Lower leg skin (tissue), 4 donors: ENCODE measurements at regions not wholly inside any gene's neighbourhood (a gene's known extent, or its start where the extent isn't known, plus 50 kb on each side); places are given as distances from the start of the nearest gene placed in this dataset.

Experiments
- DNase-seq, 2 donors: peaks; one replicate each; pipeline ENCODE4 v3.0.0-alpha.2; 2019; ENCODE audit warnings: low spot score in 2 of 2
- H3K4me3 ChIP-seq: fragments of 200-600 bp; sonication (generic); 2 replicates; pipeline ENCODE4 v1.5.1; 2017; ENCODE audit warnings: mild to moderate bottlenecking, low read depth; ENCODE audit not compliant: poor library complexity, severe bottlenecking
- POLR2A ChIP-seq, 2 donors: fragments of 450-650 bp; IDR thresholded peaks; one replicate each; pipeline ENCODE4 v1.6.1; 2016 to 2017; ENCODE audit warnings: antibody characterized with exemption in 2 of 2, mild to moderate bottlenecking in 1 of 2, moderate library complexity in 1 of 2
- WGBS, 2 donors: methylation state at CpG; one replicate each; pipeline ENCODE4 v1.1.5; 2018; 5-methylcytosine and 5-hydroxymethylcytosine counted together
- intact Hi-C: fragments of 100-400 bp; cut with DNase I; formaldehyde crosslinking; loops from one replicate; pipeline ENCODE4 v1.15.0; 2023; ENCODE audit warnings: low total_unique reads
- TF ChIP-seq, protein P1 (sequence below), 3 donors: fragments of 450-650 bp; IDR thresholded peaks; one replicate each; pipeline ENCODE4 v1.5.1; 2016; ENCODE audit warnings: antibody characterized with exemption in 3 of 3, mild to moderate bottlenecking in 3 of 3, moderate library complexity in 2 of 3

DNA sequence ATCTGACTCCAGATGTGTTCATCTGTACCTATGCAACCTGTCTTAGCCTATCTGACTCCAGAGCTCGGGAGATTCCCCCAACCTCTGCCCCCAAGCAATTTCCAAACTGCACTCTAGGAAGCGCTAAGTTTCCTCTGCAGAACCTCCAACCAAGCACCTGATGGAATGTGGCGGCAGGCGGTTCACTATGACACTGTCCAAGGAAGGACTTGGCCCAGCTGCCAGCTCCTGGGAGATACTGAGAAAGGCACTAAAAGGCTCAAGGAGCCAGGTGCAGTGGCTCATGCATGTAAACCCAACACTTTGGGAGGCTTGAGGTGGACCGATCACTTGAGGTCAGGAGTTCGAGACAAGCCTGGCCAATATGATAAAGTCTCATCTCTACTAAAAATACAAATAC is 244.0 kb downstream of the BCL11B start:
- no peak overlapping the region for H3K4me3 ChIP-seq
- intact Hi-C loops = no loop called here
- TF ChIP-seq POLR2A (IDR thresholded peaks at IDR 0.05) = no peak
- TF ChIP-seq, protein P1, sequence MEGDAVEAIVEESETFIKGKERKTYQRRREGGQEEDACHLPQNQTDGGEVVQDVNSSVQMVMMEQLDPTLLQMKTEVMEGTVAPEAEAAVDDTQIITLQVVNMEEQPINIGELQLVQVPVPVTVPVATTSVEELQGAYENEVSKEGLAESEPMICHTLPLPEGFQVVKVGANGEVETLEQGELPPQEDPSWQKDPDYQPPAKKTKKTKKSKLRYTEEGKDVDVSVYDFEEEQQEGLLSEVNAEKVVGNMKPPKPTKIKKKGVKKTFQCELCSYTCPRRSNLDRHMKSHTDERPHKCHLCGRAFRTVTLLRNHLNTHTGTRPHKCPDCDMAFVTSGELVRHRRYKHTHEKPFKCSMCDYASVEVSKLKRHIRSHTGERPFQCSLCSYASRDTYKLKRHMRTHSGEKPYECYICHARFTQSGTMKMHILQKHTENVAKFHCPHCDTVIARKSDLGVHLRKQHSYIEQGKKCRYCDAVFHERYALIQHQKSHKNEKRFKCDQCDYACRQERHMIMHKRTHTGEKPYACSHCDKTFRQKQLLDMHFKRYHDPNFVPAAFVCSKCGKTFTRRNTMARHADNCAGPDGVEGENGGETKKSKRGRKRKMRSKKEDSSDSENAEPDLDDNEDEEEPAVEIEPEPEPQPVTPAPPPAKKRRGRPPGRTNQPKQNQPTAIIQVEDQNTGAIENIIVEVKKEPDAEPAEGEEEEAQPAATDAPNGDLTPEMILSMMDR (IDR thresholded peaks at IDR 0.05) = no peak
- DNase-seq = peak in 1 of 2 donors; percentile 52
- WGBS, 2 donors = 93% methylated on average over 6 of the region's 6 CpGs

DNA sequence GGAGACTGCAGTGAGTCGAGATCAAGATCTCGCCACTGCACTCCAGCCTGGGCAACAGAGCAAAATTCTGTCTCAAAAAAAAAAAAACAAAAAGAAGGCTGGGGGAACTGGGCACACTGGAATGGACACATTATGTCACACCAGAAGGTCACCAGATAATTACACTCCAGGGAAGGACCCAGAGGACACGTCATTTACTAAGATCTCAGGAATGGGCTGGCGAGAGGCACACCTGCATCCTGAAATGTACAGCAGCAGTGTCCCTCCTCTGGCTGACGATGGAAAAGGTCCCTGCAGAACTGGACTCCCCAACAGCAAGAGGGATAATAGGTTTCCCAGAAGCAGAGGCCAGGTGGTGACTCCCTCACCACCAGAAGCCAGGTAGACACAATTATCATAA is 243.5 kb downstream of the BCL11B start:
- peak in 1 of 2 donors; percentile 40 for DNase-seq
- no peak for TF ChIP-seq POLR2A (IDR thresholded peaks at IDR 0.05)
- TF ChIP-seq, protein P1 (IDR thresholded peaks at IDR 0.05) = no peak
- 95 to 96% methylated on average over 5 of the region's 5 CpGs for WGBS, 2 donors
- intact Hi-C loops = no loop called here
- no peak overlapping the region for H3K4me3 ChIP-seq

DNA sequence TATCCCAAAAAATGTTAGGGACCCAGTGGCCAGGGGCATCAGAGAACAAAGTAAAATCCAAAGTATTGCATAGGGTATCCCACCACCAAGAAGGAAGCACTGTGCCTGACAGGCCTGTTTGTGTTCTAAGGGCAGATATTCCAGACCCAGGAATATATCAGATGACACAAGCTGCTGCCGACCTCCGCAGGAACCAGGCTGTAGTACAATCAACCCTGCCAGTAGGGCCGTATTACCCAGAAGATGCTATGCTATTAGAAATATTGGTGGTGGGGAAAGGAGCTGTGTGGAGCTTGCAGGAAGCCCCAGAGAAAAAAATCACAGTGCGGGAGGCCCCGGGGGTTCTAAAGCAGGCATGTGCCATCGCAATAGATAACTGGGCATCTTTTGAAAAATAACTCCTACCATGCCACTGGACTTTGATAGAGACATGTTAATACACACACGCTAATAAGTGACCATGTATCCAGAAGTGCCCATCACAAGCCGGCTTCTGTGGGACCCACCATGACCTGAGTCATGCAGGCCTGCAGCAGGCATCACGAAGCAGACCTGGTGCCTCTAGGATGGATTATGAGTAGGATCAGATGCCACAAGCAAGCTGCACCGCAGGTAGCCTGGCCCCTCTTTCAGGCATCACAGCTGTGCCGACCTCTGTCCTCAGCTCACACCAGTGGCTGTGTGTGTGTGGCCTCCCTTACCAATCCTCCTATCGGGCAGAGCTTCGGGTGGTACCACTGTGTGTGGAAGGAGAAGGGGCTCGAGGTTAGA is 242.7 kb downstream of the BCL11B start:
- WGBS, 2 donors = 77 to 82% methylated on average over 14 of the region's 14 CpGs
- no peak for TF ChIP-seq POLR2A (IDR thresholded peaks at IDR 0.05)
- TF ChIP-seq, protein P1 (IDR thresholded peaks at IDR 0.05) = no peak
- DNase-seq = peak in 1 of 2 donors; percentile 75
- no peak overlapping the region for H3K4me3 ChIP-seq
- intact Hi-C loops = no loop called here

DNA sequence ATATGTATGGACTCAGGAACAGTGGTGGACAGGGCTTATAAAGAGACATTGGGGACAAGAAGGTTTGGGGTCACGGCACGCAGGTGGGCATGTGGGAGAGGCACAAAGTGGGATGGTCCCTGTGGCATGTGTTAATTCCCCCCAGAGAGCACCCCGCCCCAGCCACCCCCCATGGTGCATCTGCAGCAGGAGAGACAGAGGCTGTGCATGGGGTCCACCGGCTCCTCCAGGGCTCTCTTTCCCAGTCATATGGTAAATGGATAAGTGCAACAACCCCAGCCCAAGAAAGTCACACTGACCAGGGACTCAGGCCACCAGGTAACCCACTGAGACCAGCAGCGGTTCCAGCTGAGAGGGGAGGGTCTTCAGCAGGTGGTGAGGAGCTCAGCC is 242.1 kb downstream of the BCL11B start:
- DNase-seq = peak in 1 of 2 donors; percentile 84
- 87 to 94% methylated on average over 5 of the region's 5 CpGs for WGBS, 2 donors
- intact Hi-C loops = no loop called here
- no peak for TF ChIP-seq POLR2A (IDR thresholded peaks at IDR 0.05)
- TF ChIP-seq, protein P1 (IDR thresholded peaks at IDR 0.05) = no peak
- H3K4me3 ChIP-seq = no peak overlapping the region

DNA sequence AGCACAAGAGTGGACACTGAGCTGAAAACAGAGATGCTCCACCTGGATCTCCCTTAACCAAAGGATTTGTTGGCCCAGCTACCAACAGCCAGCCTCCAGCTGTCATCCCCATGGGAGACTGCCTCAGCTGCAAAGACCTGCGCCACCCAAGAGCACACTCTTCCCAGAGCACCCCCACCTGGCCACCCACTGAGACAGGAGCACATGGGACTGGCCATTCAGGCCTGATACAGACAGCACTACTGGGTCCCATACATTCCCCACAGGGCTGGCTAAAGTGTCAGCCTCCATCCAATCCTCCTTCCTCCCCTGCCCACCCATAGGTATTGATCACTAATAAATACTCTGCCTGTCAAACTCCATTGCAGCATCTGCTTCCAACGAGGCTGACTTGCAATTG is 241.5 kb downstream of the BCL11B start:
- 77 to 89% methylated on average over 2 of the region's 2 CpGs for WGBS, 2 donors
- TF ChIP-seq, protein P1 (IDR thresholded peaks at IDR 0.05) = no peak
- no peak for TF ChIP-seq POLR2A (IDR thresholded peaks at IDR 0.05)
- DNase-seq = peak in 1 of 2 donors; percentile 70
- intact Hi-C loops = no loop called here
- no peak overlapping the region for H3K4me3 ChIP-seq

DNA sequence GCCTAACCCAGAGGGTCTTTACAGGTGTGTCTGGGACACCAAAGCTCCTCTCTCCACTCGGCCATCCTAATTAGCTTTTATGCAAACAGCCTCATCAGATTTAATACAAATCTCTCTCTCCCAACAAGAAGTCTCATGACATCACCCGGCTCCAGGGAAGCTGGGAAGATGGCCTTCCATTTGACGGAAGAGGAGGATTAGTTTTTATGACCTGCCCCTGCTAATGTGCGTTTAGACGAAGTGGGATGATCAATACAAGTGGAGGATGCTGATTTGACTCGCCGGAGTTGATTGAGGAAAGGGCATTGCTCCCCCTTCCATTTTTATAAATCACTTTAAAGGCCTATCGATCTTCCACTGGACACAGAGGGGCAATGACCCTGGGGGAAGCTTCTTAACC is 239.2 kb downstream of the BCL11B start:
- intact Hi-C loops = no loop called here
- DNase-seq = peak in 1 of 2 donors; percentile 61
- no peak overlapping the region for H3K4me3 ChIP-seq
- WGBS, 2 donors = 82 to 89% methylated on average over 8 of the region's 8 CpGs
- TF ChIP-seq POLR2A (IDR thresholded peaks at IDR 0.05) = no peak
- TF ChIP-seq, protein P1 (IDR thresholded peaks at IDR 0.05) = no peak
